Skeletal muscle satellite cell (primary cell): ENCODE measurements at regions not wholly inside any gene's neighbourhood (a gene's known extent, or its start where the extent isn't known, plus 50 kb on each side); places are given as distances from the start of the nearest gene placed in this dataset.

Source experiments
- H3K27me3 ChIP-seq: 2 replicates; pipeline ENCODE4 v1.7.0; 2013; ENCODE audit warnings: low read length; ENCODE audit not compliant: control insufficient read depth, insufficient read depth
- H3K36me3 ChIP-seq: 2 replicates; pipeline ENCODE4 v1.7.0; 2013; ENCODE audit warnings: mild to moderate bottlenecking, control low read depth, low read length; ENCODE audit not compliant: insufficient read depth
- H3K4me1 ChIP-seq: 2 replicates; pipeline ENCODE4 v1.7.0; 2013; ENCODE audit warnings: low read length; ENCODE audit not compliant: control insufficient read depth, insufficient read depth
- H3K4me2 ChIP-seq: 2 replicates; pipeline ENCODE4 v1.7.0; 2013; ENCODE audit warnings: mild to moderate bottlenecking, low read length
- H3K4me3 ChIP-seq: 2 replicates; pipeline ENCODE4 v1.7.0; 2013; ENCODE audit warnings: low read length
- H3K9ac ChIP-seq: 2 replicates; pipeline ENCODE4 v1.7.0; 2013; ENCODE audit warnings: mild to moderate bottlenecking, low read depth, low read length, moderate library complexity
- H3K9me3 ChIP-seq: replicated peaks from 2 replicates; pipeline ENCODE4 v1.7.0; 2013; ENCODE audit warnings: mild to moderate bottlenecking, control low read depth, low read length

DNA sequence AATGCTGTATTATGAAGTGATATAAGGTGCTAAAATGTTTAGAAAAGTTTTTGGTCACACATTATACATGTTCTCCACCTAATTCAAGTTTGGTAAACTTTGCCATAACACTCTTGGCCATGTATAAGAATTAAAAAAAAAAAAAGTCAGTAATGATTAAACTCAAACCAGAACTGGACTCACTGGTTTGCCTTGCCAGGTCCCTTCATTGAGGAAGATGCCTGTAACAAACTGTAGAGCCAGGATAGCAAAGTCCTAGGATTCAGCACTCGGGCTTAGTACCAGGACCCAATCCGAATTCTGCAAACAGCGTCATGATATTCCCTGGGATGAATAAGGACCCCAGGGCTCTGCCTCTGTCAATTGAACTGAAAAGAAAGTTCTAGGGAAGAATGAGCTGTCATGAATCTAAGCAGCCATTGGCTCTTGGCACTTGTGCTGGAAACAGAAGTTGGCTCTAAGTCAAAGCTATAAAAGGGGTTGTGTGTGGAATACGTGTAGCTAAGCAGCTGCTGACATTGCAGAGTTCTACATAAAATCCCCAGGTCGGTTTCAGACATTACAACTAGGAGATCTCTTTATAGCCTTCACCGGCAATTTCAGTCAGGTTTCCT is 216.9 kb downstream of the C7orf25 start:
- no peaks in the 10 kb centered on the region for H3K36me3 ChIP-seq
- H3K4me3 ChIP-seq, result no peak overlapping the region
- no peaks in the 10 kb centered on the region for H3K4me1 ChIP-seq
- no peaks in the 10 kb centered on the region for H3K9me3 ChIP-seq
- H3K9ac ChIP-seq, result no peak overlapping the region
- H3K27me3 ChIP-seq, result peaks cover 37% of the 10 kb centered on the region
- no peak overlapping the region for H3K4me2 ChIP-seq

DNA sequence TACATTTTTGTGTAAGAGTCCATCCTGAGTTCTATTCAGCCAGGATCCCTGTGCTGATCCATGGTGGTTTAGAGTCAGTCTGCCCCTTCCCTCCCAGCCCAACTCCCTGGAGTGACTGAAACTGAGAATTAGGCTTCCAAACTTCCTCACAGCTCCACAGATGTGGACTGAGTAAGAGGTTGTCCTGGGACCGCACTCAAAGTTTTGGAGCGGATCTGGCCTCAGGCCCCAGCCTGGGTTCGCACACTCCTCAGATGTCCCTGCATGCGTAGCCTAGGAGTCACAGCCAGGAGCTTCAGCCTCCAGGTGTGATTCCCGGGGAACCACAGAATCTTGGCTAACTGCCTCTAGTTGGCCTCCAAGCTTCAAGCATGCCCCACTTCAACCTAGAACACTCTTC is 218.1 kb downstream of the C7orf25 start:
- Histone ChIP-seq H3K4me2 (no peak overlapping the region), H3K9ac (no peak overlapping the region), H3K4me1 (no peaks in the 10 kb centered on the region), H3K4me3 (no peak overlapping the region), H3K36me3 (no peaks in the 10 kb centered on the region), H3K27me3 (peaks cover 33% of the 10 kb centered on the region), H3K9me3 (no peaks in the 10 kb centered on the region)

DNA sequence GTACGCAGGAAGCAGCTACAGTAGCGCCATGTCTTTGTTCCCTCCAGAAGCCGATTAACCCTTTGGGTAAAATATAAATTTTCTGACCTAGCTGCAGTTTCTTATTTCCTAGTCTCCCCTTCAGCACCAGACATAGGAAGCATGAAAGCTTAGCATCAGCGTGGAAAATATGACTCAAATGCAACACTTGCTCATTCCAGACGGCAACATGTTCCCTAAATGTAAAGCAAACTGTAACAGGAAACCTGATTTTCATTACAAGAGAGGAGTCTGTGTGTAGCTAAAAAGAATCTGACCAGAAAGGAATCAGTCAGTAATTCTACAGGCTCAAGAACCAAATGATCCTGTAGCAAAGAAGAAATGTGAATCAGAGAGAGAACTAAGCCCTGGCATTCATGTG is 219.2 kb downstream of the C7orf25 start:
- H3K9ac ChIP-seq, result no peak overlapping the region

DNA sequence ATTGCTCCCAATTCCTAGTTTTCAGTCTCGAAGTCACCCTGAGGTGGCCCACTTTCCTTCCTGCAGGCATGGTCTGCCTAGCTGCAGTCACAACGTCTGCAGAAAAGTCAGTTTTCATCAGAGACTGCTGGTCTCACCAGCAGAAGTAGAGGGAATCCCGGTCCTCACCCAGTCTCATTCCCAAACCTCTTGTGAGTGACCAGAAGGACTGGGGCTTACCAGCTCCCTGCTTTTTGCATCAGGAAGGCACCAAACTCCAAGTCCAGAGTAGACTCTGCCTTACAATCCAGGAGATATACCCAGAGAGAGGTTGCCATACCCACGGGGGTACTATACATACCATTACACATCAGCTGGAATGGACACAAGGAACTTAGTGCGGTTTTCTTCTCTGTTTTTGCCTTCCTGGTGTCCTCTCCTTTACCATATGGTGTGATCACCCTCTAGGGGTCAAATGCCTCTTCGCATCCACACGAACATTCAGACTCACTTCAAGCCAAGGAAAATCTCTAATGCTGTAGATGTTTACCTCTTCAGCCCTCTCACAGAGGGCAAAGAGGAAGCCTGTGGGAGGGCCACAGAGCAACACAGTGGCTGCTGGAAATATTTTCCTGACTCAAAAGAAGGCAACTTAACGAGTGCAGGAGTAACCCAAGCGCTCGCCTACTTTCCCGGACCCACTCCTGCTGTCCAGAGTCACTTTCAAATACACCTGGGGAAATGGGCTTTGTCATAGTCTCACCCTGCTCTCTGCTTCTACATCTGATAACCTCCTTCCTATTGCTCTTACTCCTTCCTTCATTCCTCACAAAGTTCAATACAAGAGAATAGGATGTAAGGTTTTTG is 220.9 kb downstream of the C7orf25 start:
- Histone ChIP-seq H3K4me3 (no peak overlapping the region), H3K9ac (no peak overlapping the region), H3K4me1 (no peaks in the 10 kb centered on the region), H3K9me3 (no peaks in the 10 kb centered on the region), H3K36me3 (no peaks in the 10 kb centered on the region), H3K4me2 (no peak overlapping the region), H3K27me3 (peaks cover 22% of the 10 kb centered on the region)

More for the DNA sequence above, 219.2 kb downstream of the C7orf25 start:
- Histone ChIP-seq H3K4me2 (no peak overlapping the region), H3K4me3 (no peak overlapping the region), H3K4me1 (no peaks in the 10 kb centered on the region), H3K9me3 (no peaks in the 10 kb centered on the region), H3K27me3 (peaks cover 28% of the 10 kb centered on the region), H3K36me3 (no peaks in the 10 kb centered on the region)

- Histone ChIP-seq H3K4me1 (no peaks in the 10 kb centered on the region), H3K36me3 (no peaks in the 10 kb centered on the region), H3K9me3 (no peaks in the 10 kb centered on the region), H3K4me2 (no peak overlapping the region), H3K9ac (no peak overlapping the region), H3K4me3 (no peak overlapping the region), H3K27me3 (peaks cover 24% of the 10 kb centered on the region)
Observed at GRCh38 chr7:42689626-42690025, 222.2 kb downstream of the C7orf25 start.

- no peaks in the 10 kb centered on the region for H3K36me3 ChIP-seq
- H3K27me3 ChIP-seq, result peaks cover 18% of the 10 kb centered on the region
- no peaks in the 10 kb centered on the region for H3K9me3 ChIP-seq
- H3K4me2 ChIP-seq, result no peak overlapping the region
- no peak overlapping the region for H3K9ac ChIP-seq
- no peaks in the 10 kb centered on the region for H3K4me1 ChIP-seq
- no peak overlapping the region for H3K4me3 ChIP-seq
Observed at GRCh38 chr7:42688056-42688371, 223.9 kb downstream of the C7orf25 start.

- H3K4me2 ChIP-seq, result no peak overlapping the region
- H3K4me1 ChIP-seq, result no peaks in the 10 kb centered on the region
- no peaks in the 10 kb centered on the region for H3K36me3 ChIP-seq
- H3K27me3 ChIP-seq, result peaks cover 14% of the 10 kb centered on the region
- H3K9me3 ChIP-seq, result no peaks in the 10 kb centered on the region
- H3K9ac ChIP-seq, result no peak overlapping the region
- no peak overlapping the region for H3K4me3 ChIP-seq
Observed at GRCh38 chr7:42687211-42688055, 224.4 kb downstream of the C7orf25 start.

GRCh38 chr7:42686594-42687156 is 225.2 kb downstream of the C7orf25 start:
- peaks cover 11% of the 10 kb centered on the region for H3K27me3 ChIP-seq
- no peak overlapping the region for H3K4me2 ChIP-seq
- H3K9me3 ChIP-seq, result no peaks in the 10 kb centered on the region
- no peaks in the 10 kb centered on the region for H3K36me3 ChIP-seq
- no peak overlapping the region for H3K9ac ChIP-seq
- no peaks in the 10 kb centered on the region for H3K4me1 ChIP-seq
- no peak overlapping the region for H3K4me3 ChIP-seq

- Histone ChIP-seq H3K9ac (no peak overlapping the region), H3K4me2 (no peak overlapping the region), H3K4me1 (no peaks in the 10 kb centered on the region), H3K9me3 (no peaks in the 10 kb centered on the region), H3K36me3 (no peaks in the 10 kb centered on the region), H3K4me3 (no peak overlapping the region), H3K27me3 (peaks cover 11% of the 10 kb centered on the region)
Observed at GRCh38 chr7:42685911-42686310, 226.0 kb downstream of the C7orf25 start.

DNA sequence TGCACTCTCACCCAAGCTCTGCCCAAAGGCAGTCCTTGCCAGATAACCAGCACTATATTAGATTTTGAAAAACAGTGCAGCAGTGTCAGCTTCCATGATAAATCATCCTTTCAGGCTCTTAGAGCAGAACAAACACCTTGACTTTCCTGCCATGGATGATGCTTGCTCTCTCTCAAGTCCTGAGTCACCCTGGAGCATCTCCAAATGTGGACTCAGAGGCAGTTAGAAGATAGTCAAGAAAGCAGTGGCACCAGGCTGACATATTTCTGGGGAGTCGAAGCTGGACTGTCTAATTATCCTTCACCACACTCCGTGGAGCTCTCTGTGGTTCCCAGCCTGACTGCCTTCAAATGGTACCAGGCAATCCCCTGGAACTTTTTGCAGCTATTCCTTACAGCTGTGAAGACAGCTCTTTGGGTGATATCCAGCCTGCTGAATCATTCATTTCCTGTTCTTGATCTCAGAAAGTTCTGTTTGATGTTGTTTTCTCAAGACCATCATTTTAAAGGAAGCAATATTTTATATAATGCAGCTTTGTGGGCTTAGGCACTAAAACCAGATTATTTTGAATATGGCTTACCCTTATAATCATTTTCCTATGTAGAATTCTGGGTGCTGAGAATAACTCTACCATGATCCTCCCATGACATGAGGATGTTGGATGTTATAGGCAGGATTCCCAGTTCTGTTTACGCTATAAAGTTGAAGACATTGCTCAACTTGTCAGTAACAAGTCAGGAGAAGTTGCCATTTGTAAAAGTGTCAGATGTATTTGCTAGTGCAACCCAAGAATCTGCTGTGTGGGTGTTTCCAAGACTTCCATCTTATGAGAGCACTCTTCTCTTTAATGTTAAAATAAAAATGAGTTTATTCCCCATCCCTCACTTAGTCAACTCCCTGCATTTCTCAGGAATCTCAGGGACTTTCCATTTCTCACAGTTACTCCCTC is 233.8 kb downstream of the C7orf25 start:
- Histone ChIP-seq H3K9me3 (no peaks in the 10 kb centered on the region), H3K4me1 (peaks cover 20% of the 10 kb centered on the region), H3K4me2 (peak overlapping the region; percentile 47), H3K36me3 (no peaks in the 10 kb centered on the region), H3K27me3 (no peaks in the 10 kb centered on the region), H3K4me3 (no peak overlapping the region), H3K9ac (no peak overlapping the region)
